ELR (cell line): ENCODE measurements at regions not wholly inside any gene's neighbourhood (a gene's known extent, or its start where the extent isn't known, plus 50 kb on each side); places are given as distances from the start of the nearest gene placed in this dataset.

Experiments
- DNase-seq: peaks from one replicate; pipeline ENCODE4 v3.0.0-alpha.2; 2015; ENCODE audit warnings: low read depth

- no peak for DNase-seq
Observed at GRCh38 chr14:87102811-87103378, 890.1 kb downstream of the GALC start.

GRCh38 chr14:87097015-87097414 lies 896.0 kb downstream of the GALC start:
- no peak for DNase-seq

GRCh38 chr14:87094913-87095312 lies 898.1 kb downstream of the GALC start:
- no peak for DNase-seq

- no peak for DNase-seq
Observed at GRCh38 chr14:87088588-87088987, 904.4 kb downstream of the GALC start.

GRCh38 chr14:87087881-87088280 lies 905.1 kb downstream of the GALC start:
- no peak for DNase-seq

- no peak for DNase-seq
Observed at GRCh38 chr14:87084908-87085307, 908.1 kb downstream of the GALC start.

GRCh38 chr14:87082917-87083316 lies 910.1 kb downstream of the GALC start:
- DNase-seq, result no peak

- no peak for DNase-seq
Observed at GRCh38 chr14:87081004-87081403, 912.0 kb downstream of the GALC start.

GRCh38 chr14:87080146-87080545 lies 912.8 kb downstream of the GALC start:
- DNase-seq, result no peak

GRCh38 chr14:87079416-87079815 lies 913.6 kb downstream of the GALC start:
- no peak for DNase-seq

GRCh38 chr14:87076922-87077321 lies 916.1 kb downstream of the GALC start:
- DNase-seq, result no peak

- DNase-seq, result no peak
Observed at GRCh38 chr14:87076146-87076545, 916.8 kb downstream of the GALC start.

- DNase-seq, result no peak
Observed at GRCh38 chr14:87073880-87074570, 919.0 kb downstream of the GALC start.

GRCh38 chr14:87067591-87067990 lies 925.4 kb downstream of the GALC start:
- DNase-seq, result no peak

- DNase-seq, result no peak
Observed at GRCh38 chr14:87067061-87067460, 925.9 kb downstream of the GALC start.

- no peak for DNase-seq
Observed at GRCh38 chr14:87066221-87066817, 926.7 kb downstream of the GALC start.

GRCh38 chr14:87065366-87065765 lies 927.6 kb downstream of the GALC start:
- DNase-seq, result no peak

- no peak for DNase-seq
Observed at GRCh38 chr14:87063181-87063580, 929.8 kb downstream of the GALC start.

- DNase-seq, result no peak
Observed at GRCh38 chr14:87060405-87060804, 932.6 kb downstream of the GALC start.

GRCh38 chr14:87059060-87059839 lies 933.7 kb downstream of the GALC start:
- DNase-seq, result no peak

- no peak for DNase-seq
Observed at GRCh38 chr14:87055007-87055406, 938.0 kb downstream of the GALC start.

- DNase-seq, result no peak
Observed at GRCh38 chr14:87052646-87053225, 940.2 kb downstream of the GALC start.

- no peak for DNase-seq
Observed at GRCh38 chr14:87050421-87050820, 942.6 kb downstream of the GALC start.
